Neural cell (in vitro differentiated cells): ENCODE measurements at regions not wholly inside any gene's neighbourhood (a gene's known extent, or its start where the extent isn't known, plus 50 kb on each side); places are given as distances from the start of the nearest gene placed in this dataset.

ENCODE experiments used
- H2AFZ ChIP-seq: fragments of 200-600, 300-800 bp; sonication (generic), shearing (Covaris generic); 2 replicates; pipeline ENCODE4 v1.6.0; 2014; ENCODE audit warnings: low read depth, mild to moderate bottlenecking, antibody characterized with exemption, low read length, moderate library complexity
- H3F3A ChIP-seq: fragments of 200-600 bp; shearing (Covaris generic); 2 replicates; pipeline ENCODE4 v1.6.1; 2016; ENCODE audit warnings: mild to moderate bottlenecking, moderate library complexity, mixed read lengths, antibody characterized with exemption, low read length; ENCODE audit not compliant: insufficient read depth, poor library complexity, severe bottlenecking
- H3K27ac ChIP-seq: fragments of 200-600, 300-800 bp; sonication (generic), shearing (Covaris generic); 2 replicates; pipeline ENCODE4 v1.5.1; 2014; ENCODE audit warnings: mild to moderate bottlenecking, low read length, moderate library complexity
- H3K27me3 ChIP-seq: fragments of 300-800, 200-600 bp; sonication (generic), shearing (Covaris generic); 2 replicates; pipeline ENCODE4 v1.6.0; 2014; ENCODE audit warnings: mild to moderate bottlenecking, low read depth, low read length, moderate library complexity; ENCODE audit not compliant: insufficient read depth
- H3K36me3 ChIP-seq: fragments of 300-800, 200-600 bp; sonication (generic), shearing (Covaris generic); 2 replicates; pipeline ENCODE4 v1.5.1; 2014; ENCODE audit warnings: mild to moderate bottlenecking, antibody characterized with exemption, low read length, moderate library complexity; ENCODE audit not compliant: insufficient read depth
- H3K4me2 ChIP-seq: fragments of 300-800, 200-600 bp; sonication (generic), shearing (Covaris generic); 2 replicates; pipeline ENCODE4 v1.6.0; 2014; ENCODE audit warnings: mild to moderate bottlenecking, low read length
- H3K4me3 ChIP-seq: fragments of 300-800, 200-600 bp; sonication (generic), shearing (Covaris generic); 2 replicates; pipeline ENCODE4 v1.5.1; 2014; ENCODE audit warnings: mild to moderate bottlenecking, low read length, moderate library complexity
- H3K79me2 ChIP-seq: fragments of 200-600 bp; shearing (Covaris generic); replicated peaks from 2 replicates; pipeline ENCODE4 v1.6.0; 2014; ENCODE audit warnings: mild to moderate bottlenecking, low read length, moderate library complexity; ENCODE audit not compliant: insufficient read depth
- H3K9ac ChIP-seq: fragments of 300-800, 200-600 bp; sonication (generic), shearing (Covaris generic); 2 replicates; pipeline ENCODE4 v1.6.1; 2016; ENCODE audit warnings: mild to moderate bottlenecking, low read length, mixed read lengths
- H3K9me2 ChIP-seq: fragments of 200-600 bp; shearing (Covaris generic); 2 replicates; pipeline ENCODE4 v1.6.1; 2016; ENCODE audit warnings: mild to moderate bottlenecking, low read length, mixed read lengths; ENCODE audit not compliant: insufficient read depth
- H3K9me3 ChIP-seq: fragments of 200-600, 300-800 bp; sonication (generic), shearing (Covaris generic); 2 replicates; pipeline ENCODE4 v1.6.1; 2016; ENCODE audit warnings: mild to moderate bottlenecking, mixed run types, low read length, moderate library complexity, mixed read lengths
- H4K20me1 ChIP-seq: fragments of 200-600 bp; shearing (Covaris generic); 2 replicates; pipeline ENCODE4 v1.6.1; 2016; ENCODE audit warnings: mild to moderate bottlenecking, mixed run types; ENCODE audit not compliant: insufficient read depth
- EP300 ChIP-seq: fragments of 450-650 bp; conservative IDR thresholded peaks from 2 replicates; pipeline ENCODE4 v1.6.1; 2014; ENCODE audit warnings: antibody characterized with exemption, mild to moderate bottlenecking, moderate library complexity; ENCODE audit not compliant: poor library complexity, severe bottlenecking
- EZH2 ChIP-seq: fragments of 200-600, 300-800 bp; shearing (Covaris generic), sonication (generic); IDR thresholded peaks from 2 replicates; pipeline ENCODE4 v1.6.1; 2014; ENCODE audit warnings: antibody characterized with exemption, low read length, borderline replicate concordance, mild to moderate bottlenecking; ENCODE audit not compliant: insufficient read depth, poor library complexity, severe bottlenecking
- MXI1 ChIP-seq: fragments of 450-650 bp; conservative IDR thresholded peaks from 2 replicates; pipeline ENCODE4 v1.6.1; 2014; ENCODE audit warnings: antibody characterized with exemption, mild to moderate bottlenecking; ENCODE audit not compliant: poor library complexity, severe bottlenecking
- POLR2AphosphoS5 ChIP-seq: IDR thresholded peaks from 2 replicates; pipeline ENCODE4 v1.6.1; 2012
- RAD21 ChIP-seq: fragments of 450-650 bp; conservative IDR thresholded peaks from 2 replicates; pipeline ENCODE4 v1.6.1; 2014; ENCODE audit warnings: antibody characterized with exemption, mild to moderate bottlenecking, moderate library complexity
- SMC3 ChIP-seq: fragments of 450-650 bp; conservative IDR thresholded peaks from 2 replicates; pipeline ENCODE4 v1.6.1; 2014; ENCODE audit warnings: antibody characterized with exemption, mild to moderate bottlenecking, moderate library complexity; ENCODE audit not compliant: poor library complexity
- TAF1 ChIP-seq: IDR thresholded peaks from 2 replicates; pipeline ENCODE4 v1.6.1; 2012; ENCODE audit warnings: low read depth
- TF ChIP-seq, protein P1 (sequence below): IDR thresholded peaks from 2 replicates; pipeline ENCODE4 v1.6.1; 2012; ENCODE audit warnings: borderline replicate concordance
- TF ChIP-seq, protein P2 (sequence below): fragments of 450-650 bp; IDR thresholded peaks from 2 replicates; pipeline ENCODE4 v1.5.1; 2014; ENCODE audit warnings: antibody characterized with exemption, mild to moderate bottlenecking, moderate library complexity; ENCODE audit not compliant: poor library complexity, severe bottlenecking

DNA sequence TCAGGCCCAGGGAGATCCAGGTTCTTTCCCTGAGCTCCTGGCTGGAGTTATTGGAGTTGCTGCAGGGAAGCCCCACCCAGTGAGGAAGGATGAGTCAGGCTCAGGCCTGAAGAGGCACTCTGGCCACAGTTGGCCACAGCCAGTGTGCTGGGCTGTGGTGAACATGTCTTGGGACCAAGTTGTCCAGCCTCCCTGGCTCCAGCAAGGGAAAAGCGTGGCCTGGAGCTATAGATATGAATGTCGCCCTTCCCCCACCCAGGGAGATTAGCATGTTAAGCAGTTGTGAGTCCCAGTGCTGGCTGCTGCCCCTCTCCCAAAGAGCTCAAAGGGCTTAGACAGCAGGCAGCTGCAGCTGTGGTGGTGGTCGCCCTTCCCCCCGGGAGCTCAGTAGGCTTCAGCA, 963.2 kb downstream of the ROBO2 start:
- Histone ChIP-seq H3K9me2 (no peaks in the 10 kb centered on the region), H3K27ac (no peak overlapping the region), H3K4me2 (no peak overlapping the region), H3F3A (no peaks in the 10 kb centered on the region), H3K79me2 (no peaks in the 10 kb centered on the region), H3K36me3 (no peaks in the 10 kb centered on the region), H3K9ac (no peak overlapping the region), H3K27me3 (no peaks in the 10 kb centered on the region), H2AFZ (no peak overlapping the region), H3K4me3 (no peak overlapping the region), H4K20me1 (no peaks in the 10 kb centered on the region), H3K9me3 (no peaks in the 10 kb centered on the region)
- TF ChIP-seq MXI1, result no peak
- no peak for TF ChIP-seq EZH2
- TF ChIP-seq TAF1, result no peak
- TF ChIP-seq, protein P1, sequence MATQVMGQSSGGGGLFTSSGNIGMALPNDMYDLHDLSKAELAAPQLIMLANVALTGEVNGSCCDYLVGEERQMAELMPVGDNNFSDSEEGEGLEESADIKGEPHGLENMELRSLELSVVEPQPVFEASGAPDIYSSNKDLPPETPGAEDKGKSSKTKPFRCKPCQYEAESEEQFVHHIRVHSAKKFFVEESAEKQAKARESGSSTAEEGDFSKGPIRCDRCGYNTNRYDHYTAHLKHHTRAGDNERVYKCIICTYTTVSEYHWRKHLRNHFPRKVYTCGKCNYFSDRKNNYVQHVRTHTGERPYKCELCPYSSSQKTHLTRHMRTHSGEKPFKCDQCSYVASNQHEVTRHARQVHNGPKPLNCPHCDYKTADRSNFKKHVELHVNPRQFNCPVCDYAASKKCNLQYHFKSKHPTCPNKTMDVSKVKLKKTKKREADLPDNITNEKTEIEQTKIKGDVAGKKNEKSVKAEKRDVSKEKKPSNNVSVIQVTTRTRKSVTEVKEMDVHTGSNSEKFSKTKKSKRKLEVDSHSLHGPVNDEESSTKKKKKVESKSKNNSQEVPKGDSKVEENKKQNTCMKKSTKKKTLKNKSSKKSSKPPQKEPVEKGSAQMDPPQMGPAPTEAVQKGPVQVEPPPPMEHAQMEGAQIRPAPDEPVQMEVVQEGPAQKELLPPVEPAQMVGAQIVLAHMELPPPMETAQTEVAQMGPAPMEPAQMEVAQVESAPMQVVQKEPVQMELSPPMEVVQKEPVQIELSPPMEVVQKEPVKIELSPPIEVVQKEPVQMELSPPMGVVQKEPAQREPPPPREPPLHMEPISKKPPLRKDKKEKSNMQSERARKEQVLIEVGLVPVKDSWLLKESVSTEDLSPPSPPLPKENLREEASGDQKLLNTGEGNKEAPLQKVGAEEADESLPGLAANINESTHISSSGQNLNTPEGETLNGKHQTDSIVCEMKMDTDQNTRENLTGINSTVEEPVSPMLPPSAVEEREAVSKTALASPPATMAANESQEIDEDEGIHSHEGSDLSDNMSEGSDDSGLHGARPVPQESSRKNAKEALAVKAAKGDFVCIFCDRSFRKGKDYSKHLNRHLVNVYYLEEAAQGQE, result no peak
- TF ChIP-seq POLR2AphosphoS5, result no peak
- TF ChIP-seq SMC3, result no peak
- TF ChIP-seq RAD21, result no peak
- TF ChIP-seq, protein P2, sequence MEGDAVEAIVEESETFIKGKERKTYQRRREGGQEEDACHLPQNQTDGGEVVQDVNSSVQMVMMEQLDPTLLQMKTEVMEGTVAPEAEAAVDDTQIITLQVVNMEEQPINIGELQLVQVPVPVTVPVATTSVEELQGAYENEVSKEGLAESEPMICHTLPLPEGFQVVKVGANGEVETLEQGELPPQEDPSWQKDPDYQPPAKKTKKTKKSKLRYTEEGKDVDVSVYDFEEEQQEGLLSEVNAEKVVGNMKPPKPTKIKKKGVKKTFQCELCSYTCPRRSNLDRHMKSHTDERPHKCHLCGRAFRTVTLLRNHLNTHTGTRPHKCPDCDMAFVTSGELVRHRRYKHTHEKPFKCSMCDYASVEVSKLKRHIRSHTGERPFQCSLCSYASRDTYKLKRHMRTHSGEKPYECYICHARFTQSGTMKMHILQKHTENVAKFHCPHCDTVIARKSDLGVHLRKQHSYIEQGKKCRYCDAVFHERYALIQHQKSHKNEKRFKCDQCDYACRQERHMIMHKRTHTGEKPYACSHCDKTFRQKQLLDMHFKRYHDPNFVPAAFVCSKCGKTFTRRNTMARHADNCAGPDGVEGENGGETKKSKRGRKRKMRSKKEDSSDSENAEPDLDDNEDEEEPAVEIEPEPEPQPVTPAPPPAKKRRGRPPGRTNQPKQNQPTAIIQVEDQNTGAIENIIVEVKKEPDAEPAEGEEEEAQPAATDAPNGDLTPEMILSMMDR, result no peak
- TF ChIP-seq EP300, result no peak

DNA sequence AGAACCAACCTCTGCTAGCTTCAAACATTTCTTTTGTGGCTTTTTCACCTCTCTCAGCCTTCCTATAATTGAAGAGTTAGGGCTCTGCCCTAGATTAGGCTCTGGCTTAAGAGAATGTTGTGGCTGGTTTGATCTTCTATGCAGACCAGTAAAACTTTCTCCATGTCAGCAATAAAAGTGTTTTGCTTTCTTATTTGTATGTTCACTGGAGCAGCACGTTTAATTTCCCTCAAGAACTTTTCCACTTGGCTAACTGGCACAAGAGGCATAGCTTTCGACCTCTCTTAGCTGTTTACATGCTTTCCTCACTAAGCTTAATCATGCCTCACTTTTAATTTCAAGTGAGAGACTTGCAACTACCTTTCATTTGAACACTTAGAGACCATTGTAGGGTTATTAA, 964.7 kb downstream of the ROBO2 start:
- Histone ChIP-seq H3K9me3 (no peaks in the 10 kb centered on the region), H3K27ac (no peak overlapping the region), H3K27me3 (no peaks in the 10 kb centered on the region), H3K36me3 (no peaks in the 10 kb centered on the region), H3K9ac (no peak overlapping the region), H3K79me2 (no peaks in the 10 kb centered on the region), H3K4me3 (no peak overlapping the region), H3K4me2 (no peak overlapping the region), H3F3A (no peaks in the 10 kb centered on the region), H2AFZ (no peak overlapping the region), H4K20me1 (no peaks in the 10 kb centered on the region), H3K9me2 (no peaks in the 10 kb centered on the region)
- TF ChIP-seq, protein P1, result no peak
- TF ChIP-seq RAD21, result no peak
- TF ChIP-seq POLR2AphosphoS5, result no peak
- TF ChIP-seq MXI1, result no peak
- TF ChIP-seq TAF1, result no peak
- TF ChIP-seq, protein P2, result no peak
- TF ChIP-seq SMC3, result no peak
- TF ChIP-seq EP300, result no peak
- no peak for TF ChIP-seq EZH2
